ENCODE measurements at regions not wholly inside any gene's neighbourhood (a gene's known extent, or its start where the extent isn't known, plus 50 kb on each side); places are given as distances from the start of the nearest gene placed in this dataset.

GRCh38 chr6:37580176-37580955 lies 80.7 kb upstream of the CCDC167 start:
- H3K4me1 ChIP-seq, result no peaks in the 10 kb centered on the region
- intact Hi-C loops (cut with DNase I; ENCODE audit: low total_unique reads), result no loop called here
- H3K27me3 ChIP-seq, result no peaks in the 10 kb centered on the region
- no peaks in the 10 kb centered on the region for H3K36me3 ChIP-seq (ENCODE audit: low read depth, missing control alignments)
- DNase-seq, result no peak
- H3K9me3 ChIP-seq, result no peaks in the 10 kb centered on the region
- 84 to 87% methylated on average over 11 of the region's 11 CpGs for WGBS, 2 donors
- H3K27ac ChIP-seq, result no peak overlapping the region
- no peak overlapping the region for H3K4me3 ChIP-seq
- no peak for TF ChIP-seq POLR2A (IDR thresholded peaks at IDR 0.05)
- TF ChIP-seq, protein P1, sequence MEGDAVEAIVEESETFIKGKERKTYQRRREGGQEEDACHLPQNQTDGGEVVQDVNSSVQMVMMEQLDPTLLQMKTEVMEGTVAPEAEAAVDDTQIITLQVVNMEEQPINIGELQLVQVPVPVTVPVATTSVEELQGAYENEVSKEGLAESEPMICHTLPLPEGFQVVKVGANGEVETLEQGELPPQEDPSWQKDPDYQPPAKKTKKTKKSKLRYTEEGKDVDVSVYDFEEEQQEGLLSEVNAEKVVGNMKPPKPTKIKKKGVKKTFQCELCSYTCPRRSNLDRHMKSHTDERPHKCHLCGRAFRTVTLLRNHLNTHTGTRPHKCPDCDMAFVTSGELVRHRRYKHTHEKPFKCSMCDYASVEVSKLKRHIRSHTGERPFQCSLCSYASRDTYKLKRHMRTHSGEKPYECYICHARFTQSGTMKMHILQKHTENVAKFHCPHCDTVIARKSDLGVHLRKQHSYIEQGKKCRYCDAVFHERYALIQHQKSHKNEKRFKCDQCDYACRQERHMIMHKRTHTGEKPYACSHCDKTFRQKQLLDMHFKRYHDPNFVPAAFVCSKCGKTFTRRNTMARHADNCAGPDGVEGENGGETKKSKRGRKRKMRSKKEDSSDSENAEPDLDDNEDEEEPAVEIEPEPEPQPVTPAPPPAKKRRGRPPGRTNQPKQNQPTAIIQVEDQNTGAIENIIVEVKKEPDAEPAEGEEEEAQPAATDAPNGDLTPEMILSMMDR (IDR thresholded peaks at IDR 0.05), result no peak

DNA sequence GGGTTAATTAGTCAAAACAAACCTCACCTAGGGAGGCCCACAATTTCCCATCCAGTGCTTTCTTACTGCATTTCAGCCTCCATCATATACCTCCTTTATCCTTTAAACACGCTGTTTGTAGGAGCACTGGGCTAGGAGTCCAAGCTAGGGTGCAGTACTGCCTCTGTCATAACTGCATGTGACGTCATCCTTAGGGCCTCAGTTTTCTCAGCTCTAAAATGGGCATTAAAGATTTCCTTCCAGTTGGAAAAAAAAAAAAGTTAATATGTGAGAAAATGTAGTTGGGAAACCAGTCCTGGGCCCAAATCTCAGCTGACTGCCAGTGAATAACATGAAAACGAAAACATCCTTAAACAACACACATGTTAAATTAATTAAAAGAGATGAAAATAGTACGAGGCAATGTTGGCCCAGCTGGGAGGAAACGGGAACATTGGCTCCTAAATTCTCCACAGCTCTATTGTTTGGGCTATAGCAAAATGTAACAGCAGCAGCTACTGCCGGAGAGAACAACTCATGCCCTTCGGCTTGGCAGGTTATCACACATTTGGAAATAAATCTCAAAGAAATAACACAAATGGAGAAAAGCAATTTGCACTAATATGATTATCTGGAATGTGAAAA lies 79.9 kb upstream of the CCDC167 start:
- intact Hi-C loops (cut with DNase I; ENCODE audit: low total_unique reads), result no loop called here
- no peaks in the 10 kb centered on the region for H3K36me3 ChIP-seq (ENCODE audit: low read depth, missing control alignments)
- no peak overlapping the region for H3K4me3 ChIP-seq
- no peak for DNase-seq
- H3K27me3 ChIP-seq, result no peaks in the 10 kb centered on the region
- no peaks in the 10 kb centered on the region for H3K9me3 ChIP-seq
- H3K27ac ChIP-seq, result no peak overlapping the region
- WGBS, 2 donors, result 52 to 57% methylated on average over 7 of the region's 7 CpGs
- TF ChIP-seq, protein P1 (IDR thresholded peaks at IDR 0.05), result no peak
- TF ChIP-seq POLR2A (IDR thresholded peaks at IDR 0.05), result no peak
- no peaks in the 10 kb centered on the region for H3K4me1 ChIP-seq

DNA sequence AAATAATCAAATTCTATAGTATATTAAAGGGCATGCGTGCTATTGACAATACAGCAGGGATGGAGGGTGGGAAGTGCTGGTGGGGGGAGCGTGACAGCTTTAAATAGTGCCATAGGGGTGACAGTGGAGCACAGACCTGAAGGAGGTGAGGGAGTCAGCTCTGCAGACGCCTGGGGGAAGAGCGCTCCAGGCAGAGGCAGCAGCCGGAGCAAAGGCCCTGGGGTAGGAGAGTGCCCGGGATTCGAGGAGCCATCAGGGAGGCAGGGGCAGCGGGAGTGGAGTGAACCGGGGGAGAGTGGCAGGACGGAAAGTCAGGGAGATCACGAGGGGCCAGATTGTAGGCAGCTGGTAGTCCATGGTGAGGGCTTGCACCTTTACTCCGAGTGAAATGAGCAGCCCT lies 78.4 kb upstream of the CCDC167 start:
- no peak overlapping the region for H3K4me3 ChIP-seq
- WGBS, 2 donors, result 89 to 92% methylated on average over 12 of the region's 12 CpGs
- H3K9me3 ChIP-seq, result no peaks in the 10 kb centered on the region
- DNase-seq, result no peak
- H3K4me1 ChIP-seq, result no peaks in the 10 kb centered on the region
- H3K27me3 ChIP-seq, result no peaks in the 10 kb centered on the region
- TF ChIP-seq POLR2A (IDR thresholded peaks at IDR 0.05), result no peak
- TF ChIP-seq, protein P1 (IDR thresholded peaks at IDR 0.05), result no peak
- intact Hi-C loops (cut with DNase I; ENCODE audit: low total_unique reads), result no loop called here
- no peaks in the 10 kb centered on the region for H3K36me3 ChIP-seq (ENCODE audit: low read depth, missing control alignments)
- no peak overlapping the region for H3K27ac ChIP-seq

DNA sequence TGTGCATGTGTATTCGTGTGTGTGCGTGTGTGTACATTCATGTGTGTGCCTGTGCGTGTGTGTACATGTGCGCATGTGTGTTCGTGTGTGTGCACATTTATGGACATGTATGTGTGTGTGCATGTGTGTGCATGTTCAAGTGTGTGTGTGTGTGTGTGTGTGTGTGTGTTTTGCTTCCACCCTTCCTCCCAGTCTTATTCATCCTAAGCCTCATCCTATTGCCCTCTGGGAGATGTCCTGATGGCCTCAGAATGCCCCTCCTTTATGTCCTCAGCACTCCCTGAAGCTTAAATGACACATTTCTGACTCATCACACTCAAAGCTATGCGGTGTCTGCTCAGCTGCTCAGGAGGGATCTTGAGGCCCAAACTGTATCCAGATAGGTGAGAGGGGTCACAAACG lies 76.6 kb upstream of the CCDC167 start:
- intact Hi-C loops (cut with DNase I; ENCODE audit: low total_unique reads), result no loop called here
- TF ChIP-seq, protein P1 (IDR thresholded peaks at IDR 0.05), result no peak
- TF ChIP-seq POLR2A (IDR thresholded peaks at IDR 0.05), result no peak
- H3K4me1 ChIP-seq, result no peaks in the 10 kb centered on the region
- no peaks in the 10 kb centered on the region for H3K36me3 ChIP-seq (ENCODE audit: low read depth, missing control alignments)
- no peak for DNase-seq
- H3K27me3 ChIP-seq, result no peaks in the 10 kb centered on the region
- H3K9me3 ChIP-seq, result no peaks in the 10 kb centered on the region
- 80 to 89% methylated on average over 7 of the region's 7 CpGs for WGBS, 2 donors
- H3K4me3 ChIP-seq, result no peak overlapping the region
- no peak overlapping the region for H3K27ac ChIP-seq
